ENCODE measurements at regions not wholly inside any gene's neighbourhood (a gene's known extent, or its start where the extent isn't known, plus 50 kb on each side); places are given as distances from the start of the nearest gene placed in this dataset.

DNA sequence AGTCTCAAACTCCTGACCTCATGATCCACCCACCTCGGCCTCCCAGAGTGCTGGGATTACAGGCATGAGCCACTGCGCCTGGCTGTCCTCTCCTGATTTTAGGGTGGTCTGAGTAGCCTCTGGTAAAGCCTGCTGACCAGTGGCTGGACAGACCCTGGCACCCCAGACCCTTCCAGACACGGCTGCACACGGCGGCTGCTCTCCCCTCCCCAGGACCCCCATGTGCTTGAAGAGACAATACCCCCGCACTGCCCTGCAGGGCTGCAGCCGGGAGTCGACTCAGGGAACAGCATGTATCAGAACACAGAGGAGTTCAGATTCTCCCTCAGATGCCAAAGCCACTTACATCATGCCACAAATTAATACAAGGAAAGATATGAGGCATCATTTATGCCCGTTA, 58.3 kb upstream of the CFAP46 start:
- 85 to 88% methylated on average over 9 of the region's 9 CpGs for WGBS, 2 donors

GRCh38 chr10:132997517-132998265, 55.3 kb upstream of the CFAP46 start:
- no peak overlapping the region for H3K4me3 ChIP-seq (ENCODE audit: low read depth, poor library complexity, severe bottlenecking)
- intact Hi-C loops (cut with DNase I; ENCODE audit: low total_unique reads): no loop called here
- no peak for DNase-seq (ENCODE audit: low spot score in 2 of 2)
- 77 to 81% methylated on average over 22 of the region's 22 CpGs for WGBS, 2 donors
- no peak for TF ChIP-seq CTCF (IDR thresholded peaks at IDR 0.05)

More for the DNA sequence above, 58.3 kb upstream of the CFAP46 start:
- TF ChIP-seq POLR2A (IDR thresholded peaks at IDR 0.05) (no peak), CTCF (IDR thresholded peaks at IDR 0.05) (no peak)
- DNase-seq (ENCODE audit: low spot score in 2 of 2): no peak
- intact Hi-C loops (cut with DNase I; ENCODE audit: low total_unique reads): no loop called here
- no peak overlapping the region for H3K4me3 ChIP-seq (ENCODE audit: low read depth, poor library complexity, severe bottlenecking)

DNA sequence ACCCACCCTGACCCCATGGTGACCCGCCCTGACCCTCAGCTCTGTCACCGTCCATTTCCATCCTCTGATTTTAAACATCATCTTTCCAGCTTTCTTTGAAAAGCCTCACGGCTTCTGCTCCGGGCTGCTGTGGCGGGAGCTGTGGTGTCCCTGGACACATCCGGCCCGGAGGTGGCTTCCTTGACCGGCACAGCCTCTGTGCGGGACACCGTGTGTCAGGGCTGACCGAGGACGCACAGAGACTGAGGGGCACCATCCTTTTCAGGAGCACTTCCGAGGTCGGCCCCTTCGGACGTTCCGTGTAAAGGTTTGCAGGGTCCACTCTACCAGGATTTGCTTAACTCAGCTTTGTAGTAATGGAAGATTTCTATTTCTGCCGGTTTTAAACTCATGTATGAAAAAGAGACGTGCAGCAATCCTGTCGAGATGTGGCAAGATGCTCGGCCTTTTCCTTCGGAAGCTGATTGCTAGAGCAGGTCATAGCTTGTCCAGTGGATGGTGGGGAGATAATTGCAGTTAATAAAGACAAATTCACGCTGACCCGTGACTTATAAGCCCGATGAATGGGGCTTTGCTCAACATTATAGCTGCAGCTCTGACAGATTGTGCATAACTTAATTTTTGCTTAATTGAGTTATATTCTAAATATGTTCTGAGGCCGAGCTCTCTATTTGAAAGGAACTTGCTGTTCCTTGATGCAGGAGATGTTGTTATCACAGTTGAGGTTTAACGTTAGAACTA, 54.4 kb upstream of the CFAP46 start:
- TF ChIP-seq CTCF (IDR thresholded peaks at IDR 0.05): no peak
- TF ChIP-seq POLR2A (IDR thresholded peaks at IDR 0.05): no peak
- WGBS, 2 donors: 72 to 75% methylated on average over 27 of the region's 27 CpGs

GRCh38 chr10:132995909-132996602, 53.7 kb upstream of the CFAP46 start:
- intact Hi-C loops (cut with DNase I; ENCODE audit: low total_unique reads): no loop called here
- DNase-seq (ENCODE audit: low spot score in 2 of 2): no peak
- H3K4me3 ChIP-seq (ENCODE audit: low read depth, poor library complexity, severe bottlenecking): no peak overlapping the region
- no peak for TF ChIP-seq POLR2A (IDR thresholded peaks at IDR 0.05)
- no peak for TF ChIP-seq CTCF (IDR thresholded peaks at IDR 0.05)
- 78 to 81% methylated on average over 20 to 23 of the region's 29 CpGs for WGBS, 2 donors

More for the DNA sequence above, 54.4 kb upstream of the CFAP46 start:
- H3K4me3 ChIP-seq (ENCODE audit: low read depth, poor library complexity, severe bottlenecking): no peak overlapping the region
- no peak for DNase-seq (ENCODE audit: low spot score in 2 of 2)
- intact Hi-C loops (cut with DNase I; ENCODE audit: low total_unique reads): no loop called here

GRCh38 chr10:132994811-132995210, 52.4 kb upstream of the CFAP46 start:
- H3K4me3 ChIP-seq (ENCODE audit: low read depth, poor library complexity, severe bottlenecking): no peak overlapping the region
- DNase-seq (ENCODE audit: low spot score in 2 of 2): no peak
- intact Hi-C loops (cut with DNase I; ENCODE audit: low total_unique reads): no loop called here
- WGBS, 2 donors: 78 to 89% methylated on average over 11 to 15 of the region's 15 CpGs
- TF ChIP-seq CTCF (IDR thresholded peaks at IDR 0.05) (no peak), POLR2A (IDR thresholded peaks at IDR 0.05) (no peak)
